Type B pancreatic cell (in vitro differentiated cells): ENCODE measurements at regions not wholly inside any gene's neighbourhood (a gene's known extent, or its start where the extent isn't known, plus 50 kb on each side); places are given as distances from the start of the nearest gene placed in this dataset.

Experiments
- DNase-seq: peaks from one replicate; pipeline ENCODE4 v3.0.0; 2021; ENCODE audit warnings: mixed read lengths; ENCODE audit not compliant: unreplicated experiment; ENCODE audit errors: extremely low spot score
- H3K27ac Mint-ChIP-seq: 2 replicates; pipeline ENCODE4 v1.8.0; 2021; ENCODE audit warnings: mild to moderate bottlenecking, mixed read lengths
- H3K27me3 Mint-ChIP-seq: 2 replicates; pipeline ENCODE4 v1.8.0; 2021; ENCODE audit warnings: mixed read lengths
- H3K36me3 Mint-ChIP-seq: 2 replicates; pipeline ENCODE4 v1.8.0; 2021; ENCODE audit warnings: mixed read lengths
- H3K4me1 Mint-ChIP-seq: one replicate; pipeline ENCODE4 v1.8.0; 2021; ENCODE audit warnings: mixed read lengths; ENCODE audit not compliant: unreplicated experiment
- H3K4me3 Mint-ChIP-seq: 2 replicates; pipeline ENCODE4 v1.8.0; 2021; ENCODE audit warnings: mild to moderate bottlenecking, mixed read lengths
- H3K9me3 Mint-ChIP-seq: 2 replicates; pipeline ENCODE4 v1.8.0; 2021; ENCODE audit warnings: mixed read lengths
- TF ChIP-seq, protein P1 (sequence below): fragments of 200-600 bp; sonication (generic); conservative IDR thresholded peaks from 2 replicates; pipeline ENCODE4 v1.5.0; 2021; ENCODE audit warnings: antibody characterized with exemption, mild to moderate bottlenecking

DNA sequence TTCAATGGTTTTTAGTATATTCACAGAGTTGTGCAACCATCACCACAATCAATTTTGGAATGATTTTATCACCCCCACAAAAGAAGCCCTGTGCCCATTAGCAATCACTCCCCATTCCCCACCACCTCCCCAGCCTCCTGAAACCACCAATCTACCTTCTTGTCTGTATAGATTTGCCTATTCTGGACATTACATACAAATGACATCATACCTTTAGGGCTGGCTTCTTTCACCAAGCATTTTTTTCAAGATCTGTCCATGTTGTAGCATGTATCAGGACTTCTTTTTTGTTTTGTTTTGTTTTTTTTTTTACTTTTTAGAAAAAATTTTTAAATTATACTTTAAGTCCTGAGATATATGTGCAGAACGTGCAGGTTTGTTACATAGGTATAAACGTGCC, 108.1 kb downstream of the RTL9 start:
- Mint-ChIP-seq H3K27ac (no peak overlapping the region), H3K4me1 (no peaks in the 10 kb centered on the region), H3K36me3 (no peaks in the 10 kb centered on the region), H3K4me3 (no peak overlapping the region), H3K27me3 (no peaks in the 10 kb centered on the region), H3K9me3 (no peaks in the 10 kb centered on the region)
- TF ChIP-seq, protein P1, sequence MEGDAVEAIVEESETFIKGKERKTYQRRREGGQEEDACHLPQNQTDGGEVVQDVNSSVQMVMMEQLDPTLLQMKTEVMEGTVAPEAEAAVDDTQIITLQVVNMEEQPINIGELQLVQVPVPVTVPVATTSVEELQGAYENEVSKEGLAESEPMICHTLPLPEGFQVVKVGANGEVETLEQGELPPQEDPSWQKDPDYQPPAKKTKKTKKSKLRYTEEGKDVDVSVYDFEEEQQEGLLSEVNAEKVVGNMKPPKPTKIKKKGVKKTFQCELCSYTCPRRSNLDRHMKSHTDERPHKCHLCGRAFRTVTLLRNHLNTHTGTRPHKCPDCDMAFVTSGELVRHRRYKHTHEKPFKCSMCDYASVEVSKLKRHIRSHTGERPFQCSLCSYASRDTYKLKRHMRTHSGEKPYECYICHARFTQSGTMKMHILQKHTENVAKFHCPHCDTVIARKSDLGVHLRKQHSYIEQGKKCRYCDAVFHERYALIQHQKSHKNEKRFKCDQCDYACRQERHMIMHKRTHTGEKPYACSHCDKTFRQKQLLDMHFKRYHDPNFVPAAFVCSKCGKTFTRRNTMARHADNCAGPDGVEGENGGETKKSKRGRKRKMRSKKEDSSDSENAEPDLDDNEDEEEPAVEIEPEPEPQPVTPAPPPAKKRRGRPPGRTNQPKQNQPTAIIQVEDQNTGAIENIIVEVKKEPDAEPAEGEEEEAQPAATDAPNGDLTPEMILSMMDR: no peak
- DNase-seq: no peak

DNA sequence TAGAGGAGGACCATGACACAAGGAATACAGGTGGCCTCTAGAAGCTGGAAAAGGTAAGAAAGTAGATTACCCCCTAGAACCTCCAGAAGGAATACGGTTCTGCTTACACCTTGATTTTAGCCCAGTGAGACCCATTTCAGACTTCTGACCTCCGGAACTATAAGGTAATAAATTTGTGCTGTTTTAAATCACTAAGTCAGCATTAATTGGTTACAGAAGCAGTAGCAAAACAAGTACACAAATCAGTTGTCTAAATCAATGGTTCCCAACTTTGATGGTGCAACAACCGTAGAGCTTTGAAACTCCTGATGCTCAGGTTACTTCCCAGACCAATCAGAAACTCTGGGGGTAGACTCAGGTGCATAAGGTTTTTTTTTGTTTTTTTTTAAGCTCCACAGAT, 113.6 kb downstream of the RTL9 start:
- H3K4me3 Mint-ChIP-seq: no peak overlapping the region
- H3K27me3 Mint-ChIP-seq: no peaks in the 10 kb centered on the region
- TF ChIP-seq, protein P1: no peak
- H3K27ac Mint-ChIP-seq: no peak overlapping the region
- H3K9me3 Mint-ChIP-seq: no peaks in the 10 kb centered on the region
- no peaks in the 10 kb centered on the region for H3K36me3 Mint-ChIP-seq
- DNase-seq: no peak
- H3K4me1 Mint-ChIP-seq: no peaks in the 10 kb centered on the region

DNA sequence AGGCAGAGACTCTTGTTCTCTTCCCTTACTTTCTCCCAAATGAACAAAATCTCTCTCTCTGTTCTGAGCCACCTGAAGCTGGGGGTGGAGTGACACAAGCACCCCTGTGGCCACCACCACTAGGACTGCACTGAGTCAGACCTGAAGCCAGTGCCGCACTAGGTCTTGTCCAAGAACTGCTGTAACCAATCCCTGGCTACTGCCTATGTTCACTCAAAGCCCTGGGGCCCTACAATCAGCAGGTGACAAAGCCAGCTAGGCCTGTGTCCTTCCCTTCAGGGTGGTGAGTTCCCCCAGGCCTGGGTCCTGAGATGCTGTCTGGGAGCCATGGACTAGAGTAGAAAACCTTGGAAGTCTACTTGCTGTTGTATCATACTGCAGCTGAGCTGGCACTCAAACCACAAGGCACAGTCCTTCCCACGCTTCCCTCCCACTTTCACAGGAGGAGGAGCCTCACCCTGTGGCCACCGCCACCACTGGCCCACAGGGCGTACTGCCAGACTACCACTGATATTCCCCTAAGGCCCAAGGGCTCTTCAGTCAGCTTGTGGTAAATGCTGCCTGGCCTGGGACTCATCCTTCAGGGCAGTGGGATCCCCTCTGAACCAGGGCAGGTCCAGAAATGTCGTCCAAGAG, 119.1 kb downstream of the RTL9 start:
- Mint-ChIP-seq H3K4me3 (no peak overlapping the region), H3K27me3 (no peaks in the 10 kb centered on the region), H3K9me3 (no peaks in the 10 kb centered on the region), H3K4me1 (no peaks in the 10 kb centered on the region), H3K36me3 (no peaks in the 10 kb centered on the region), H3K27ac (no peak overlapping the region)
- no peak for DNase-seq
- TF ChIP-seq, protein P1: no peak

DNA sequence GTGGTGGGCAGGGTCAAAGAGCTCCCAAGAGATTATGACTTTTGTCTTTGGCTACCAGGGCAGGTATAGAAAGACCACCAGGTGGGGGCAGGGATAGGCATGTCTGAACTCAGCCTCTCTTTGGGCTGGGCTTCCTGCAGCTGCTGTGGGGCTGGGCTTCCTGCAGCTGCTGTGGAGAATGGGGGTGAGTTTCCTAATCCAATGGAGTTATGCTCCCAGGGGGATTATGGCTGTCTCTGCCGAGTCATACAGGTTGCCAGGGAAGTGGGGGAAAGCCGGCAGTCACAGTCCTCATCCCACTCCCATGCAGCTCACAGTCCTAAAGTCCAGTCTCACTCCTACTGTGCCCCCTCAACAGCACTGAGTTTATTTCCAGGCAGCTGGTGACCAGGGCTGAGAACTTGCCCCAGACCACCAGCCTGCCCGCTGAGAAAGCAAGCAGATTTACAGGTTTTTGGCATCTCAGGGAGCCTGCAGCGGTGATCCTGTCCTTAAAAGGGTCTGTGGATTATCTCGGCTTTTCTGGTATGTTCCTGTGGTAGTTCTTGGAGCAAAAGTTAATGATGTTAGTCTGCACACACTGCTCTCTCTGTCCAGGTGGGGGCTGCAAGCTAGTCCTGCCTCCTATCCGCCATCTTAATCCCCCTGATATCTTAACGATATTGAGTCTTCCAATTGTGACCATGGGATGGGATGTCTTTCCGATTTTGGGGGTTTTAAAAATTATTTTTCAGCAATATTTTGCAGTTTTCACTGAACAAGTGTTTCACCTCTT, 133.4 kb downstream of the RTL9 start:
- no peaks in the 10 kb centered on the region for H3K36me3 Mint-ChIP-seq
- H3K27ac Mint-ChIP-seq: no peak overlapping the region
- H3K27me3 Mint-ChIP-seq: no peaks in the 10 kb centered on the region
- DNase-seq: no peak
- H3K9me3 Mint-ChIP-seq: peaks cover 5% of the 10 kb centered on the region
- TF ChIP-seq, protein P1: no peak
- H3K4me1 Mint-ChIP-seq: no peaks in the 10 kb centered on the region
- no peak overlapping the region for H3K4me3 Mint-ChIP-seq

DNA sequence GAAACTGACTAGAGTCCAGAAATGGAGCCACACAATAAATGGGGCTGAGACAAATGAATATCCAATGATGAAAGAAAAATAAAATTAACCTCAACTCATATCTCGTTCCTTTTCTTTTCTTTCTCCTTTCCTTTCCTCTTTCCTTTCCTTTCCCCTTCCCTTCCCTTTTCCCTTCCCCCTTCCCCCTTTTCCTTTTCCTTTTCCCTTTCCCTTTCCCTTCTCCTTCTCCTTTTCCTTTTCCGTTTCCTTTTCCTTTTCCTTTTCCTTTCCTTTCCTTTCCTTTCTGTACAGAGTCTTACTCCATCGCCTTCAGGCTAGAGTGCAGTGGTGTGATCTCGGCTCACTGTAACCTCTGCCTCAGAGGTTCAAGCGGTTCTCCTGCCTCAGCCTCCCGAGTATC, 146.3 kb downstream of the RTL9 start:
- Mint-ChIP-seq H3K4me1 (peaks cover 3% of the 10 kb centered on the region), H3K9me3 (no peaks in the 10 kb centered on the region), H3K36me3 (no peaks in the 10 kb centered on the region), H3K27ac (no peak overlapping the region), H3K27me3 (no peaks in the 10 kb centered on the region), H3K4me3 (no peak overlapping the region)
- DNase-seq: no peak
- TF ChIP-seq, protein P1: no peak
